GM20000 (cell line): ENCODE measurements at regions not wholly inside any gene's neighbourhood (a gene's known extent, or its start where the extent isn't known, plus 50 kb on each side); places are given as distances from the start of the nearest gene placed in this dataset.

Experiments used
- DNase-seq: peaks from one replicate; pipeline ENCODE4 v3.0.0; 2012; ENCODE audit warnings: low spot score
- CTCF ChIP-seq: IDR thresholded peaks from 2 replicates; pipeline ENCODE4 v1.5.1; 2012; ENCODE audit warnings: mild to moderate bottlenecking, control low read depth; ENCODE audit errors: extremely low read depth, missing control alignments

- no peak for DNase-seq
- no peak for TF ChIP-seq CTCF
Measured at GRCh38 chr12:111212814-111213456, 156.0 kb downstream of the PHETA1 start.

- no peak for DNase-seq
- TF ChIP-seq CTCF = no peak
Measured at GRCh38 chr12:111211910-111212757, 156.8 kb downstream of the PHETA1 start.

- TF ChIP-seq CTCF = no peak
- no peak for DNase-seq
Measured at GRCh38 chr12:111209811-111210210, 159.1 kb downstream of the PHETA1 start.

- no peak for DNase-seq
- TF ChIP-seq CTCF = no peak
Measured at GRCh38 chr12:111207761-111208160, 161.1 kb downstream of the PHETA1 start.

GRCh38 chr12:111204788-111205241, 164.1 kb downstream of the PHETA1 start:
- no peak for TF ChIP-seq CTCF
- no peak for DNase-seq

GRCh38 chr12:111203969-111204368, 164.9 kb downstream of the PHETA1 start:
- TF ChIP-seq CTCF = no peak
- no peak for DNase-seq

- DNase-seq = no peak
- no peak for TF ChIP-seq CTCF
Measured at GRCh38 chr12:111203446-111203845, 165.4 kb downstream of the PHETA1 start.
